H9 (cell line): ENCODE measurements at regions not wholly inside any gene's neighbourhood (a gene's known extent, or its start where the extent isn't known, plus 50 kb on each side); places are given as distances from the start of the nearest gene placed in this dataset.

Experiments
- DNase-seq: peaks from one replicate; pipeline ENCODE4 v3.0.0-alpha.2; 2017
- H2AFZ ChIP-seq: one replicate; pipeline ENCODE4 v1.6.1; 2013; ENCODE audit warnings: mild to moderate bottlenecking, low read length, control low read depth, moderate library complexity
- H2AK5ac ChIP-seq: 2 replicates; pipeline ENCODE4 v1.6.1; 2013; ENCODE audit warnings: low read length, control low read depth, mixed read lengths; ENCODE audit not compliant: insufficient read length
- H2BK120ac ChIP-seq: one replicate; pipeline ENCODE4 v1.6.1; 2013; ENCODE audit warnings: low read depth, mild to moderate bottlenecking, low read length, control low read depth, inconsistent platforms; ENCODE audit not compliant: poor library complexity, severe bottlenecking
- H2BK12ac ChIP-seq: 2 replicates; pipeline ENCODE4 v1.6.1; 2013; ENCODE audit warnings: low read length, control low read depth, mixed read lengths, low read depth; ENCODE audit not compliant: insufficient read length
- H2BK15ac ChIP-seq: 2 replicates; pipeline ENCODE4 v1.6.1; 2013; ENCODE audit warnings: low read depth, low read length, control low read depth
- H2BK20ac ChIP-seq: one replicate; pipeline ENCODE4 v1.6.1; 2013; ENCODE audit warnings: low read depth, mild to moderate bottlenecking, low read length, control low read depth, inconsistent platforms; ENCODE audit not compliant: poor library complexity, severe bottlenecking
- H2BK5ac ChIP-seq: 2 replicates; pipeline ENCODE4 v1.6.1; 2013; ENCODE audit warnings: low read length, control low read depth, mixed read lengths; ENCODE audit not compliant: insufficient read length
- H3K14ac ChIP-seq: 2 replicates; pipeline ENCODE4 v1.6.1; 2013; ENCODE audit warnings: low read length, control low read depth; ENCODE audit not compliant: insufficient read depth
- H3K18ac ChIP-seq: 2 replicates; pipeline ENCODE4 v1.6.1; 2013; ENCODE audit warnings: low read depth, mild to moderate bottlenecking, mixed read lengths, low read length, control low read depth; ENCODE audit not compliant: insufficient read length
- H3K23ac ChIP-seq: 2 replicates; pipeline ENCODE4 v1.6.1; 2013; ENCODE audit warnings: low read length, control low read depth, mixed read lengths, low read depth; ENCODE audit not compliant: insufficient read length
- H3K23me2 ChIP-seq: 2 replicates; pipeline ENCODE4 v1.6.1; 2013; ENCODE audit warnings: low read depth, mild to moderate bottlenecking, mixed read lengths, low read length, control low read depth; ENCODE audit not compliant: insufficient read length, poor library complexity, severe bottlenecking
- H3K27ac ChIP-seq: 2 replicates; pipeline ENCODE4 v1.5.1; 2013; ENCODE audit warnings: low read length, control low read depth, mixed read lengths, low read depth; ENCODE audit not compliant: insufficient read length
- H3K27me3 ChIP-seq: 2 replicates; pipeline ENCODE4 v1.6.1; 2013; ENCODE audit warnings: low read length, control low read depth, inconsistent platforms; ENCODE audit not compliant: insufficient read depth
- H3K4ac ChIP-seq: 2 replicates; pipeline ENCODE4 v1.6.1; 2013; ENCODE audit warnings: low read depth, mild to moderate bottlenecking, control low read depth, inconsistent platforms, low read length, moderate library complexity
- H3K4me1 ChIP-seq: 2 replicates; pipeline ENCODE4 v1.6.1; 2013; ENCODE audit warnings: low read length, control low read depth, inconsistent platforms; ENCODE audit not compliant: insufficient read depth
- H3K4me2 ChIP-seq: 2 replicates; pipeline ENCODE4 v1.6.1; 2013; ENCODE audit warnings: low read length, control low read depth, mixed read lengths; ENCODE audit not compliant: insufficient read length, insufficient read depth
- H3K56ac ChIP-seq: 2 replicates; pipeline ENCODE4 v1.6.1; 2013; ENCODE audit warnings: low read depth, mild to moderate bottlenecking, mixed read lengths, low read length, control low read depth; ENCODE audit not compliant: insufficient read length
- H3K79me1 ChIP-seq: 2 replicates; pipeline ENCODE4 v1.6.1; 2013; ENCODE audit warnings: low read depth, mild to moderate bottlenecking, moderate library complexity, low read length, control low read depth, inconsistent platforms; ENCODE audit not compliant: insufficient read depth, poor library complexity, severe bottlenecking
- H3K79me2 ChIP-seq: 2 replicates; pipeline ENCODE4 v1.6.1; 2013; ENCODE audit warnings: low read length, control low read depth, inconsistent platforms; ENCODE audit not compliant: insufficient read depth
- H3K9ac ChIP-seq: 2 replicates; pipeline ENCODE4 v1.6.1; 2013; ENCODE audit warnings: low read length, control low read depth, mixed read lengths; ENCODE audit not compliant: insufficient read length; ENCODE audit errors: extremely low read depth
- H3K9me3 ChIP-seq: one replicate; pipeline ENCODE4 v1.6.1; 2013; ENCODE audit warnings: low read depth, low read length, inconsistent platforms; ENCODE audit not compliant: control insufficient read depth
- H3T11ph ChIP-seq: one replicate; pipeline ENCODE4 v1.6.1; 2013; ENCODE audit warnings: mild to moderate bottlenecking, low read length, control low read depth, inconsistent platforms
- H4K20me1 ChIP-seq: one replicate; pipeline ENCODE4 v1.6.1; 2013; ENCODE audit not compliant: control insufficient read depth, insufficient read length, insufficient read depth
- H4K5ac ChIP-seq: 2 replicates; pipeline ENCODE4 v1.6.1; 2013; ENCODE audit warnings: low read depth, mild to moderate bottlenecking, mixed read lengths, low read length, control low read depth; ENCODE audit not compliant: insufficient read length
- H4K8ac ChIP-seq: replicated peaks from 2 replicates; pipeline ENCODE4 v1.6.1; 2013; ENCODE audit warnings: low read length, control low read depth, mixed read lengths, low read depth; ENCODE audit not compliant: insufficient read length
- H4K91ac ChIP-seq: 2 replicates; pipeline ENCODE4 v1.6.1; 2013; ENCODE audit warnings: low read depth, mild to moderate bottlenecking, moderate library complexity, mixed read lengths, low read length, control low read depth; ENCODE audit not compliant: insufficient read length
- H3K27ac Mint-ChIP-seq, 3 experiments: 2 replicates in 2 of 3; 3 replicates in 1 of 3; pipeline ENCODE4 v1.8.0; 2020 to 2021; ENCODE audit warnings: mixed read lengths in 3 of 3, mild to moderate bottlenecking in 1 of 3, moderate library complexity in 1 of 3
- H3K27me3 Mint-ChIP-seq: 2 replicates; pipeline ENCODE4 v1.8.0; 2021; ENCODE audit warnings: low read depth, mild to moderate bottlenecking, moderate library complexity, mixed read lengths
- H3K36me3 Mint-ChIP-seq, 3 experiments: 2 replicates in 2 of 3; 3 replicates in 1 of 3; pipeline ENCODE4 v1.8.0; 2020 to 2021; ENCODE audit warnings: low read depth in 3 of 3, mixed read lengths in 3 of 3; ENCODE audit not compliant: insufficient read depth in 1 of 3
- H3K4me1 Mint-ChIP-seq, 2 experiments: 2 replicates each; pipeline ENCODE4 v1.8.0; 2020; ENCODE audit warnings: mixed read lengths in 2 of 2
- H3K4me3 Mint-ChIP-seq, 2 experiments: 2 replicates in 1 of 2; 3 replicates in 1 of 2; pipeline ENCODE4 v1.8.0; 2020 to 2021; ENCODE audit warnings: mild to moderate bottlenecking in 2 of 2, mixed read lengths in 2 of 2, moderate library complexity in 1 of 2
- H3K9me3 Mint-ChIP-seq, 2 experiments: 2 replicates in 1 of 2; 3 replicates in 1 of 2; pipeline ENCODE4 v1.8.0; 2020; ENCODE audit warnings: mild to moderate bottlenecking in 2 of 2, mixed read lengths in 2 of 2, moderate library complexity in 1 of 2
- CTCF ChIP-seq: fragments of 200-600 bp; sonication (generic); conservative IDR thresholded peaks from 3 replicates; pipeline ENCODE4 v1.8.0; 2021; ENCODE audit warnings: antibody characterized with exemption, mild to moderate bottlenecking
- WGBS: extraction: QIAGEN DNeasy Blood & Tissue Kit; methylation state at CpG from one replicate; pipeline ENCODE4 v1.1.7; 2013; ENCODE audit warnings: missing lambda C conversion rate, low lambda C conversion rate, mixed read lengths; ENCODE audit not compliant: insufficient read length; ENCODE audit errors: extremely low coverage; 5-methylcytosine and 5-hydroxymethylcytosine counted together

GRCh38 chr4:188305690-188306089 lies 166.4 kb downstream of the TRIML1 start:
- peaks cover 15 to 18% of the 10 kb centered on the region in 2 experiments for H3K4me1 Mint-ChIP-seq
- H3K18ac ChIP-seq = no peak overlapping the region
- H3K79me1 ChIP-seq = no peaks in the 10 kb centered on the region
- no peaks in the 10 kb centered on the region for H3K9me3 ChIP-seq
- no peak overlapping the region for H2BK12ac ChIP-seq
- no peaks in the 10 kb centered on the region for H3K27me3 Mint-ChIP-seq
- H2BK20ac ChIP-seq = no peak overlapping the region
- peaks cover 5 to 10% of the 10 kb centered on the region in 2 experiments; a peak in 3 of 5 replicates for H3K9me3 Mint-ChIP-seq
- no peak overlapping the region for H3K4me3 Mint-ChIP-seq
- H3K4ac ChIP-seq = no peak overlapping the region
- H2BK5ac ChIP-seq = no peak overlapping the region
- H3K27ac ChIP-seq = no peak overlapping the region
- no CpG with 5 or more reads among the region's 2 CpGs for WGBS
- no peak overlapping the region for H3K9ac ChIP-seq
- no peaks in the 10 kb centered on the region for H3K27me3 ChIP-seq
- no peaks in the 10 kb centered on the region for H3K23me2 ChIP-seq
- no peak overlapping the region for H4K8ac ChIP-seq
- no peak overlapping the region for H2AK5ac ChIP-seq
- H3K79me2 ChIP-seq = no peaks in the 10 kb centered on the region
- no peak overlapping the region for H3K23ac ChIP-seq
- H3K4me1 ChIP-seq = no peaks in the 10 kb centered on the region; the same call in 1 of the 2 replicates
- no peak overlapping the region for H2BK120ac ChIP-seq
- H3K4me2 ChIP-seq = no peak overlapping the region
- no peak for DNase-seq
- peak overlapping the region in 1 of 3 experiments; percentile 50; a peak in 2 of 7 replicates for H3K27ac Mint-ChIP-seq
- H2BK15ac ChIP-seq = no peak overlapping the region
- no peak overlapping the region for H2AFZ ChIP-seq
- H3T11ph ChIP-seq = no peak overlapping the region
- no peak overlapping the region for H3K56ac ChIP-seq
- H3K14ac ChIP-seq = no peak overlapping the region
- no peak overlapping the region for H4K91ac ChIP-seq
- H3K36me3 Mint-ChIP-seq = peaks cover 0 to 15% (median 1%) of the 10 kb centered on the region in 3 experiments; a peak in 3 of 7 replicates
- no peaks in the 10 kb centered on the region for H4K20me1 ChIP-seq
- H4K5ac ChIP-seq = no peak overlapping the region
- TF ChIP-seq CTCF = no peak
